Naive thymus-derived CD4-positive, alpha-beta T cell (primary cell): ENCODE measurements at regions not wholly inside any gene's neighbourhood (a gene's known extent, or its start where the extent isn't known, plus 50 kb on each side); places are given as distances from the start of the nearest gene placed in this dataset.

Experiments used
- ATAC-seq: fragments of 150-1000 bp; cut with Tn5 transposase; 2 replicates; pipeline ENCODE4 v1.10.0; 2021; ENCODE audit warnings: mild to moderate bottlenecking, moderate library complexity
- CTCF ChIA-PET: fragments of 350-600 bp; sonication (Branson Sonifier 250); formaldehyde crosslinking; loops from one replicate; lab custom pipeline; 2021; ENCODE audit warnings: antibody characterized with exemption; lab: Charles Lee
- POLR2A ChIA-PET: fragments of 350-600 bp; sonication (Branson Sonifier 250); formaldehyde crosslinking; loops from one replicate; lab custom pipeline; 2021; ENCODE audit warnings: antibody characterized with exemption, inconsistent platforms; lab: Charles Lee
- DNase-seq, 9 donors: peaks; one replicate each; pipeline versions ENCODE4 v3.0.0 to v3.0.0-alpha.2; 2020 to 2022; ENCODE audit warnings: mixed read lengths in 1 of 9
- H3K27ac ChIP-seq: one replicate; pipeline ENCODE4 v1.7.0; 2013; ENCODE audit warnings: mild to moderate bottlenecking, low read depth, low read length, moderate library complexity
- H3K27me3 ChIP-seq, 2 donors: one replicate each; pipeline ENCODE4 v1.7.0; 2013; ENCODE audit warnings: low read length in 2 of 2, mild to moderate bottlenecking in 2 of 2, moderate library complexity in 2 of 2; ENCODE audit not compliant: control insufficient read depth in 2 of 2, insufficient read depth in 2 of 2
- H3K36me3 ChIP-seq, 3 experiments: 1 replicate in 2 of 3; 2 replicates in 1 of 3; pipeline ENCODE4 v1.7.0; 2013; ENCODE audit warnings: low read length in 3 of 3, mild to moderate bottlenecking in 3 of 3, moderate library complexity in 1 of 3; ENCODE audit not compliant: insufficient read depth in 3 of 3, control insufficient read depth in 2 of 3
- H3K4me1 ChIP-seq, 2 donors: one replicate each; pipeline ENCODE4 v1.7.0; 2013; ENCODE audit warnings: low read length in 2 of 2, mild to moderate bottlenecking in 2 of 2, moderate library complexity in 1 of 2; ENCODE audit not compliant: control insufficient read depth in 2 of 2, insufficient read depth in 2 of 2
- H3K4me3 ChIP-seq: 2 replicates; pipeline ENCODE4 v1.7.0; 2013; ENCODE audit warnings: mild to moderate bottlenecking, low read length
- H3K9me3 ChIP-seq, 3 experiments: 1 replicate in 2 of 3; 2 replicates in 1 of 3; pipeline ENCODE4 v1.7.0; 2013; ENCODE audit warnings: low read length in 3 of 3; ENCODE audit not compliant: control insufficient read depth in 2 of 3
- H3K27ac Mint-ChIP-seq, 9 donors: one replicate each; pipeline ENCODE4 v1.8.0; 2020 to 2022; ENCODE audit warnings: mixed read lengths in 9 of 9, mild to moderate bottlenecking in 8 of 9, moderate library complexity in 5 of 9, inconsistent platforms in 2 of 9
- H3K27me3 Mint-ChIP-seq, 5 donors: one replicate each; pipeline ENCODE4 v1.8.0; 2021 to 2022; ENCODE audit warnings: mixed read lengths in 5 of 5, mild to moderate bottlenecking in 1 of 5
- H3K36me3 Mint-ChIP-seq, 5 donors: one replicate each; pipeline ENCODE4 v1.8.0; 2020 to 2022; ENCODE audit warnings: mixed read lengths in 5 of 5, mild to moderate bottlenecking in 3 of 5, inconsistent platforms in 1 of 5
- H3K4me1 Mint-ChIP-seq, 7 donors: one replicate each; pipeline ENCODE4 v1.8.0; 2020 to 2022; ENCODE audit warnings: mixed read lengths in 7 of 7, mild to moderate bottlenecking in 3 of 7, inconsistent platforms in 1 of 7
- H3K4me3 Mint-ChIP-seq, 10 donors: one replicate each; pipeline ENCODE4 v1.8.0; 2020 to 2022; ENCODE audit warnings: mild to moderate bottlenecking in 10 of 10, mixed read lengths in 10 of 10, moderate library complexity in 6 of 10, inconsistent platforms in 2 of 10
- H3K9me3 Mint-ChIP-seq, 11 donors: one replicate each; pipeline ENCODE4 v1.8.0; 2020 to 2022; ENCODE audit warnings: mixed read lengths in 11 of 11, mild to moderate bottlenecking in 4 of 11, inconsistent platforms in 1 of 11, moderate library complexity in 1 of 11
- intact Hi-C, 2 donors: fragments of 100-400 bp; cut with micrococcal nuclease; formaldehyde crosslinking; loops; one replicate each; pipeline ENCODE4 v1.15.1; 2023

- Histone ChIP-seq H3K27me3 (no peaks in the 10 kb centered on the region), H3K4me1 (no peaks in the 10 kb centered on the region), H3K36me3 (no peaks in the 10 kb centered on the region), H3K4me3 (no peak overlapping the region), H3K9me3 (no peaks in the 10 kb centered on the region), H3K27ac (no peak overlapping the region)
- DNase-seq = no peak
- Mint-ChIP-seq H3K27me3 (no peaks in the 10 kb centered on the region), H3K9me3 (peaks cover 0 to 2% (median 0%) of the 10 kb centered on the region in 11 donors), H3K36me3 (no peaks in the 10 kb centered on the region), H3K4me3 (no peak overlapping the region), H3K4me1 (peaks cover 0 to 1% (median 0%) of the 10 kb centered on the region in 7 donors), H3K27ac (no peak overlapping the region)
- no peak for ATAC-seq
- intact Hi-C loops = no loop called here
- ChIA-PET POLR2A (no interaction called here), CTCF (no interaction called here)
These were observed 2371.5 kb upstream of the TENM3 start for GRCh38 chr4:179871726-179872125.

- Mint-ChIP-seq H3K4me3 (no peak overlapping the region), H3K4me1 (peaks cover 0 to 1% (median 0%) of the 10 kb centered on the region in 7 donors), H3K27ac (no peak overlapping the region), H3K36me3 (no peaks in the 10 kb centered on the region), H3K27me3 (no peaks in the 10 kb centered on the region), H3K9me3 (peaks cover 0 to 2% (median 0%) of the 10 kb centered on the region in 11 donors)
- ChIA-PET CTCF (no interaction called here), POLR2A (no interaction called here)
- Histone ChIP-seq H3K27me3 (no peaks in the 10 kb centered on the region), H3K9me3 (no peaks in the 10 kb centered on the region), H3K27ac (no peak overlapping the region), H3K4me1 (no peaks in the 10 kb centered on the region), H3K4me3 (no peak overlapping the region), H3K36me3 (no peaks in the 10 kb centered on the region)
- DNase-seq = no peak
- intact Hi-C loops = no loop called here
- no peak for ATAC-seq
These were observed 2370.4 kb upstream of the TENM3 start for GRCh38 chr4:179872755-179873154.

- Histone ChIP-seq H3K36me3 (no peaks in the 10 kb centered on the region), H3K4me3 (no peak overlapping the region), H3K27me3 (no peaks in the 10 kb centered on the region), H3K4me1 (no peaks in the 10 kb centered on the region), H3K9me3 (no peaks in the 10 kb centered on the region), H3K27ac (no peak overlapping the region)
- Mint-ChIP-seq H3K9me3 (peaks cover 0 to 5% (median 2%) of the 10 kb centered on the region in 11 donors), H3K36me3 (no peaks in the 10 kb centered on the region), H3K27me3 (no peaks in the 10 kb centered on the region), H3K4me3 (no peak overlapping the region), H3K4me1 (peaks cover 0 to 1% (median 0%) of the 10 kb centered on the region in 7 donors), H3K27ac (no peak overlapping the region)
- ChIA-PET POLR2A (no interaction called here), CTCF (no interaction called here)
- ATAC-seq (no peak), DNase-seq (no peak)
- intact Hi-C loops = no loop called here
These were observed 2362.4 kb upstream of the TENM3 start for GRCh38 chr4:179880756-179881155.

GRCh38 chr4:179894066-179894778 is 2349.0 kb upstream of the TENM3 start:
- Mint-ChIP-seq H3K27me3 (no peaks in the 10 kb centered on the region), H3K36me3 (no peaks in the 10 kb centered on the region), H3K9me3 (peaks cover 0 to 23% (median 1%) of the 10 kb centered on the region in 11 donors), H3K4me1 (no peaks in the 10 kb centered on the region), H3K4me3 (no peak overlapping the region), H3K27ac (no peak overlapping the region)
- H3K9me3 ChIP-seq = no peaks in the 10 kb centered on the region
- ATAC-seq (no peak), DNase-seq (no peak)
- ChIA-PET CTCF (no interaction called here), POLR2A (no interaction called here)
- H3K27me3 ChIP-seq = no peaks in the 10 kb centered on the region
- intact Hi-C loops = no loop called here
- H3K36me3 ChIP-seq = no peaks in the 10 kb centered on the region
- H3K27ac ChIP-seq = no peak overlapping the region
- H3K4me1 ChIP-seq = no peaks in the 10 kb centered on the region
- no peak overlapping the region for H3K4me3 ChIP-seq

- CTCF ChIA-PET = no interaction called here
These were observed 2323.6 kb upstream of the TENM3 start for GRCh38 chr4:179919587-179919986.

GRCh38 chr4:179927473-179927872 is 2315.7 kb upstream of the TENM3 start:
- ATAC-seq = no peak
- CTCF ChIA-PET = no interaction called here
- H3K27me3 Mint-ChIP-seq = no peaks in the 10 kb centered on the region
- H3K27ac ChIP-seq = no peak overlapping the region
- no peaks in the 10 kb centered on the region for H3K27me3 ChIP-seq
- H3K4me3 Mint-ChIP-seq = no peak overlapping the region
- H3K4me1 Mint-ChIP-seq = no peaks in the 10 kb centered on the region
- H3K9me3 ChIP-seq = no peaks in the 10 kb centered on the region
- H3K36me3 ChIP-seq = no peaks in the 10 kb centered on the region
- no peak for DNase-seq
- H3K9me3 Mint-ChIP-seq = peaks cover 0 to 19% (median 3%) of the 10 kb centered on the region in 11 donors
- H3K4me1 ChIP-seq = no peaks in the 10 kb centered on the region
- no peak overlapping the region for H3K4me3 ChIP-seq
- no peaks in the 10 kb centered on the region for H3K36me3 Mint-ChIP-seq
- intact Hi-C loops = no loop called here
- POLR2A ChIA-PET = no interaction called here
- no peak overlapping the region for H3K27ac Mint-ChIP-seq

More at GRCh38 chr4:179919587-179919986, 2323.6 kb upstream of the TENM3 start:
- Mint-ChIP-seq H3K36me3 (no peaks in the 10 kb centered on the region), H3K4me3 (no peak overlapping the region), H3K4me1 (no peaks in the 10 kb centered on the region), H3K27ac (no peak overlapping the region), H3K9me3 (peaks cover 0 to 11% (median 1%) of the 10 kb centered on the region in 11 donors), H3K27me3 (no peaks in the 10 kb centered on the region)
- DNase-seq (no peak), ATAC-seq (no peak)
- H3K4me1 ChIP-seq = no peaks in the 10 kb centered on the region
- intact Hi-C loops = no loop called here
- POLR2A ChIA-PET = no interaction called here
- no peaks in the 10 kb centered on the region for H3K9me3 ChIP-seq
- H3K36me3 ChIP-seq = no peaks in the 10 kb centered on the region
- H3K27me3 ChIP-seq = no peaks in the 10 kb centered on the region
- H3K4me3 ChIP-seq = no peak overlapping the region
- H3K27ac ChIP-seq = no peak overlapping the region

GRCh38 chr4:179941911-179942310 is 2301.3 kb upstream of the TENM3 start:
- H3K4me3 Mint-ChIP-seq = no peak overlapping the region

More at GRCh38 chr4:179941911-179942310, 2301.3 kb upstream of the TENM3 start:
- Histone ChIP-seq H3K27me3 (no peaks in the 10 kb centered on the region), H3K27ac (no peak overlapping the region), H3K9me3 (no peaks in the 10 kb centered on the region), H3K4me3 (no peak overlapping the region), H3K36me3 (no peaks in the 10 kb centered on the region), H3K4me1 (no peaks in the 10 kb centered on the region)
- Mint-ChIP-seq H3K27ac (no peak overlapping the region), H3K9me3 (peaks cover 0 to 42% (median 7%) of the 10 kb centered on the region in 11 donors), H3K4me1 (peaks cover 0 to 3% (median 0%) of the 10 kb centered on the region in 7 donors), H3K36me3 (no peaks in the 10 kb centered on the region), H3K27me3 (no peaks in the 10 kb centered on the region)
- intact Hi-C loops = no loop called here
- ChIA-PET CTCF (interaction anchor here (0.6 kb wide), 1 partner anchor 55 kb away, joined by 3 read pairs; no protein-coding TSS in a partner anchor), POLR2A (no interaction called here)
- DNase-seq (no peak), ATAC-seq (no peak)
